ENCODE measurements at regions not wholly inside any gene's neighbourhood (a gene's known extent, or its start where the extent isn't known, plus 50 kb on each side); places are given as distances from the start of the nearest gene placed in this dataset.

DNA sequence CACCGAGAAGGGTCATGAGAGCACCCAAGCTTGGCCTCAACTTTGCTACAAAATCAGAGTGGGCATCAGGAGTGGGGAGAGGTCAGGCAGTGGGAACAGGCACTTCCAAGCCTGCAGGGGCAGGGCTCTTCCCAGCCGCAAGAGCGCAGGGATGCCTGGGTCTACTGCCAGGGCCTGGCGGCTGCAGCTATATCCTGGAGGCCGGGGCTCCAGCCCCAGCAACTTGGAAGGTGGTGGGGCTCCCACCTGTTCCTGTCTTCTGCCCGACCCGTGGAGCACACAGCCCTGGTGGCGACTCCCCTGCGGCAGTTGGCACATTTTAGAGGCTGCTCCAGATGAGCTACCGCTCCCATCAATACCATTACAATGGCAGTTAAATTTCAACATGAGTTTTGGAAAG lies 607.0 kb downstream of the TRAM1L1 start:
- no peak for TF ChIP-seq CTCF (IDR thresholded peaks at IDR 0.05)
- TF ChIP-seq POLR2A (IDR thresholded peaks at IDR 0.05) = no peak
- no peak for TF ChIP-seq EP300 (IDR thresholded peaks at IDR 0.05)

Measured in tibial nerve (tissue), 4 donors.